ENCODE measurements at regions not wholly inside any gene's neighbourhood (a gene's known extent, or its start where the extent isn't known, plus 50 kb on each side); places are given as distances from the start of the nearest gene placed in this dataset.
"Not testable (repeated sequence)": the region's sequence is repeated elsewhere in the genome, so short reads cannot be mapped to it uniquely, and the experiment has no call there.

GRCh38 chr11:112623057-112623456, 338.2 kb upstream of the NCAM1 start:
- peaks cover 4% of the 10 kb centered on the region for H3K36me3 Mint-ChIP-seq (ENCODE audit: low read depth)
- DNase-seq (ENCODE audit: low spot score): no peak
- H3K4me1 Mint-ChIP-seq (ENCODE audit: low read depth): no peaks in the 10 kb centered on the region
- H3K27ac Mint-ChIP-seq (ENCODE audit: unreplicated experiment): no peak overlapping the region
- TF ChIP-seq CTCF (IDR thresholded peaks at IDR 0.05): no peak
- peaks cover 4% of the 10 kb centered on the region for H3K27me3 Mint-ChIP-seq (ENCODE audit: low read depth)
- H3K9me3 Mint-ChIP-seq (ENCODE audit: low read depth): peaks cover 8% of the 10 kb centered on the region
- no peak overlapping the region for H3K4me3 Mint-ChIP-seq (ENCODE audit: unreplicated experiment)

- Mint-ChIP-seq H3K9me3 (ENCODE audit: low read depth) (peaks cover 8% of the 10 kb centered on the region), H3K27me3 (ENCODE audit: low read depth) (peaks cover 8% of the 10 kb centered on the region), H3K4me3 (ENCODE audit: unreplicated experiment) (no peak overlapping the region), H3K4me1 (ENCODE audit: low read depth) (no peaks in the 10 kb centered on the region), H3K36me3 (ENCODE audit: low read depth) (peaks cover 4% of the 10 kb centered on the region), H3K27ac (ENCODE audit: unreplicated experiment) (no peak overlapping the region)
- no peak for DNase-seq (ENCODE audit: low spot score)
- TF ChIP-seq CTCF (IDR thresholded peaks at IDR 0.05): no peak
These were observed 336.8 kb upstream of the NCAM1 start for GRCh38 chr11:112624431-112624830.

GRCh38 chr11:112624971-112625370, 336.2 kb upstream of the NCAM1 start:
- DNase-seq (ENCODE audit: low spot score); H3K27ac Mint-ChIP-seq (ENCODE audit: unreplicated experiment); H3K4me3 Mint-ChIP-seq (ENCODE audit: unreplicated experiment); H3K4me1 Mint-ChIP-seq (ENCODE audit: low read depth); H3K36me3 Mint-ChIP-seq (ENCODE audit: low read depth); H3K9me3 Mint-ChIP-seq (ENCODE audit: low read depth): not testable (repeated sequence)
- peaks cover 11% of the 10 kb centered on the region for H3K27me3 Mint-ChIP-seq (ENCODE audit: low read depth)

- Mint-ChIP-seq H3K9me3 (ENCODE audit: low read depth) (peaks cover 8% of the 10 kb centered on the region), H3K27me3 (ENCODE audit: low read depth) (peaks cover 11% of the 10 kb centered on the region), H3K27ac (ENCODE audit: unreplicated experiment) (no peak overlapping the region), H3K36me3 (ENCODE audit: low read depth) (peaks cover 3% of the 10 kb centered on the region), H3K4me3 (ENCODE audit: unreplicated experiment) (no peak overlapping the region), H3K4me1 (ENCODE audit: low read depth) (no peaks in the 10 kb centered on the region)
- DNase-seq (ENCODE audit: low spot score): no peak
- TF ChIP-seq CTCF (IDR thresholded peaks at IDR 0.05): no peak
These were observed 335.4 kb upstream of the NCAM1 start for GRCh38 chr11:112625814-112626213.

GRCh38 chr11:112626731-112627130, 334.5 kb upstream of the NCAM1 start:
- no peaks in the 10 kb centered on the region for H3K4me1 Mint-ChIP-seq (ENCODE audit: low read depth)
- peaks cover 11% of the 10 kb centered on the region for H3K27me3 Mint-ChIP-seq (ENCODE audit: low read depth)
- DNase-seq (ENCODE audit: low spot score): no peak
- no peak overlapping the region for H3K27ac Mint-ChIP-seq (ENCODE audit: unreplicated experiment)
- peaks cover 2% of the 10 kb centered on the region for H3K36me3 Mint-ChIP-seq (ENCODE audit: low read depth)
- no peak for TF ChIP-seq CTCF (IDR thresholded peaks at IDR 0.05)
- no peak overlapping the region for H3K4me3 Mint-ChIP-seq (ENCODE audit: unreplicated experiment)
- peaks cover 8% of the 10 kb centered on the region for H3K9me3 Mint-ChIP-seq (ENCODE audit: low read depth)

- no peak overlapping the region for H3K27ac Mint-ChIP-seq (ENCODE audit: unreplicated experiment)
- no peak for TF ChIP-seq CTCF (IDR thresholded peaks at IDR 0.05)
- H3K4me1 Mint-ChIP-seq (ENCODE audit: low read depth): peaks cover 3% of the 10 kb centered on the region
These were observed 333.6 kb upstream of the NCAM1 start for GRCh38 chr11:112627588-112628045.

More at GRCh38 chr11:112627588-112628045, 333.6 kb upstream of the NCAM1 start:
- DNase-seq (ENCODE audit: low spot score): no peak
- H3K27me3 Mint-ChIP-seq (ENCODE audit: low read depth): peaks cover 11% of the 10 kb centered on the region
- H3K4me3 Mint-ChIP-seq (ENCODE audit: unreplicated experiment): no peak overlapping the region
- peaks cover 2% of the 10 kb centered on the region for H3K36me3 Mint-ChIP-seq (ENCODE audit: low read depth)
- peaks cover 3% of the 10 kb centered on the region for H3K9me3 Mint-ChIP-seq (ENCODE audit: low read depth)

Measured in chondrocyte (in vitro differentiated cells).